ENCODE measurements at regions not wholly inside any gene's neighbourhood (a gene's known extent, or its start where the extent isn't known, plus 50 kb on each side); places are given as distances from the start of the nearest gene placed in this dataset.

- TF ChIP-seq CEBPB (IDR thresholded peaks at IDR 0.05; ENCODE audit: low read depth, low read length) (no peak), CTCF (conservative IDR thresholded peaks at IDR 0.05; ENCODE audit: low read depth, low read length) (no peak), POLR2A (IDR thresholded peaks at IDR 0.05; ENCODE audit: low read depth, low read length) (no peak), RAD21 (IDR thresholded peaks at IDR 0.05; ENCODE audit: low read length) (no peak), BHLHE40 (IDR thresholded peaks at IDR 0.05; ENCODE audit: low read depth, low read length) (no peak), RFX5 (IDR thresholded peaks at IDR 0.05; ENCODE audit: low read depth, low read length) (no peak), MAFK (IDR thresholded peaks at IDR 0.05; ENCODE audit: low read depth, low read length) (no peak), SMC3 (IDR thresholded peaks at IDR 0.05; ENCODE audit: low read depth, low read length) (no peak)
Observed at GRCh38 chr9:111190347-111190746, 139.7 kb downstream of the OR2K2 start.

All from IMR-90 (cell line).